OCI-LY3 (cell line): ENCODE measurements at regions not wholly inside any gene's neighbourhood (a gene's known extent, or its start where the extent isn't known, plus 50 kb on each side); places are given as distances from the start of the nearest gene placed in this dataset.

Experiments
- H2AFZ ChIP-seq: fragments of 200-600, 300-600 bp; shearing (Covaris generic); 2 replicates; pipeline ENCODE4 v1.6.0; 2014; ENCODE audit warnings: antibody characterized with exemption, low read depth, low read length
- H3K27ac ChIP-seq: fragments of 200-600, 300-600 bp; sonication (generic); 2 replicates; pipeline ENCODE4 v1.5.1; 2014; ENCODE audit warnings: mild to moderate bottlenecking, low read length, moderate library complexity, mixed read lengths
- H3K27me3 ChIP-seq: fragments of 200-600, 300-600 bp; sonication (generic); 2 replicates; pipeline ENCODE4 v1.6.1; 2014; ENCODE audit warnings: low read depth, low read length, mixed read lengths
- H3K36me3 ChIP-seq: fragments of 200-600, 300-600 bp; sonication (generic); replicated peaks from 2 replicates; pipeline ENCODE3; 2014; ENCODE audit warnings: low read depth, low read length, mixed read lengths
- H3K4me1 ChIP-seq: fragments of 300-600, 200-600 bp; sonication (generic); 2 replicates; pipeline ENCODE4 v1.6.1; 2014; ENCODE audit warnings: low read length, mixed read lengths
- H3K4me2 ChIP-seq: fragments of 200-600, 300-600 bp; sonication (generic); 2 replicates; pipeline ENCODE4 v1.6.1; 2014; ENCODE audit warnings: low read length, mixed read lengths
- H3K4me3 ChIP-seq: fragments of 300-600, 200-600 bp; sonication (generic); 2 replicates; pipeline ENCODE4 v1.5.1; 2014; ENCODE audit warnings: antibody characterized with exemption, mild to moderate bottlenecking, low read length, moderate library complexity
- H3K79me2 ChIP-seq: fragments of 300-600, 200-600 bp; shearing (Covaris generic); 2 replicates; pipeline ENCODE4 v1.6.1; 2014; ENCODE audit warnings: mild to moderate bottlenecking, low read length, mixed read lengths
- H3K9ac ChIP-seq: fragments of 300-600, 200-600 bp; shearing (Covaris generic); 2 replicates; pipeline ENCODE4 v1.6.0; 2014; ENCODE audit warnings: mild to moderate bottlenecking, low read length, moderate library complexity
- H3K9me3 ChIP-seq: fragments of 200-600, 300-600 bp; shearing (Covaris generic); 2 replicates; pipeline ENCODE4 v1.6.1; 2014; ENCODE audit warnings: low read length, mixed read lengths; ENCODE audit not compliant: insufficient read depth
- H4K20me1 ChIP-seq: fragments of 200-600, 300-600 bp; sonication (generic); 2 replicates; pipeline ENCODE4 v1.6.1; 2016; ENCODE audit warnings: low read length, mixed read lengths; ENCODE audit not compliant: insufficient read depth
- CTCF ChIP-seq: fragments of 200-600, 300-600 bp; sonication (generic); IDR thresholded peaks from 2 replicates; pipeline ENCODE4 v1.5.1; 2014; ENCODE audit warnings: antibody characterized with exemption, low read length, low read depth
- EZH2phosphoT487 ChIP-seq: fragments of 200-600 bp; shearing (Covaris generic); IDR thresholded peaks from 2 replicates; pipeline ENCODE4 v1.6.1; 2018; ENCODE audit warnings: antibody characterized with exemption, mixed run types, low read depth

GRCh38 chr18:67373636-67374035 lies 142.9 kb downstream of the DSEL start:
- Histone ChIP-seq H3K79me2 (no peaks in the 10 kb centered on the region), H3K4me1 (no peaks in the 10 kb centered on the region), H3K4me2 (no peak overlapping the region), H2AFZ (no peak overlapping the region), H3K36me3 (no peaks in the 10 kb centered on the region), H3K4me3 (no peak overlapping the region), H3K27ac (no peak overlapping the region), H3K27me3 (no peaks in the 10 kb centered on the region), H3K9me3 (no peaks in the 10 kb centered on the region), H3K9ac (no peak overlapping the region), H4K20me1 (no peaks in the 10 kb centered on the region)
- TF ChIP-seq EZH2phosphoT487 (no peak), CTCF (no peak)

GRCh38 chr18:67367540-67367939 lies 149.0 kb downstream of the DSEL start:
- Histone ChIP-seq H3K27me3 (no peaks in the 10 kb centered on the region), H3K79me2 (no peaks in the 10 kb centered on the region), H3K9ac (no peak overlapping the region), H3K9me3 (no peaks in the 10 kb centered on the region), H3K4me2 (no peak overlapping the region), H3K36me3 (no peaks in the 10 kb centered on the region), H3K4me3 (no peak overlapping the region), H2AFZ (no peak overlapping the region), H3K27ac (no peak overlapping the region), H4K20me1 (no peaks in the 10 kb centered on the region), H3K4me1 (no peaks in the 10 kb centered on the region)
- TF ChIP-seq CTCF (no peak), EZH2phosphoT487 (no peak)

GRCh38 chr18:67363694-67364093 lies 152.8 kb downstream of the DSEL start:
- no peaks in the 10 kb centered on the region for H3K27me3 ChIP-seq
- no peaks in the 10 kb centered on the region for H3K79me2 ChIP-seq
- H3K27ac ChIP-seq: no peak overlapping the region
- no peak overlapping the region for H2AFZ ChIP-seq
- no peaks in the 10 kb centered on the region for H3K9me3 ChIP-seq
- H3K9ac ChIP-seq: no peak overlapping the region
- H3K36me3 ChIP-seq: no peaks in the 10 kb centered on the region
- no peak overlapping the region for H3K4me2 ChIP-seq
- H3K4me1 ChIP-seq: peaks cover 13% of the 10 kb centered on the region
- H4K20me1 ChIP-seq: no peaks in the 10 kb centered on the region
- TF ChIP-seq EZH2phosphoT487: no peak
- TF ChIP-seq CTCF: no peak
- no peak overlapping the region for H3K4me3 ChIP-seq

GRCh38 chr18:67362906-67363305 lies 153.6 kb downstream of the DSEL start:
- no peak overlapping the region for H3K4me2 ChIP-seq
- TF ChIP-seq EZH2phosphoT487 (no peak), CTCF (no peak)
- no peak overlapping the region for H2AFZ ChIP-seq
- H3K4me1 ChIP-seq: peaks cover 13% of the 10 kb centered on the region
- H3K4me3 ChIP-seq: no peak overlapping the region
- H3K79me2 ChIP-seq: no peaks in the 10 kb centered on the region
- no peaks in the 10 kb centered on the region for H4K20me1 ChIP-seq
- H3K27me3 ChIP-seq: no peaks in the 10 kb centered on the region
- H3K27ac ChIP-seq: no peak overlapping the region
- H3K9ac ChIP-seq: no peak overlapping the region
- H3K36me3 ChIP-seq: no peaks in the 10 kb centered on the region
- H3K9me3 ChIP-seq: no peaks in the 10 kb centered on the region
